Gastrocnemius medialis (tissue), 4 donors: ENCODE measurements at regions not wholly inside any gene's neighbourhood (a gene's known extent, or its start where the extent isn't known, plus 50 kb on each side); places are given as distances from the start of the nearest gene placed in this dataset.

Experiments
- POLR2A ChIP-seq, 2 donors: fragments of 450-650 bp; IDR thresholded peaks; one replicate each; pipeline ENCODE4 v1.6.1; 2017; ENCODE audit warnings: antibody characterized with exemption in 2 of 2, mild to moderate bottlenecking in 2 of 2, moderate library complexity in 2 of 2
- TF ChIP-seq, protein P1 (sequence below), 5 experiments: fragments of 450-650 bp in 3 of 5; fragments of 200-600 bp in 2 of 5; sonication (generic) in 2 of 5; IDR thresholded peaks in 4 of 5; conservative IDR thresholded peaks in 1 of 5; 1 replicate in 4 of 5; 2 replicates in 1 of 5; pipeline ENCODE4 v1.5.1; 2016 to 2019; ENCODE audit warnings: antibody characterized with exemption in 5 of 5, mild to moderate bottlenecking in 3 of 5, moderate library complexity in 3 of 5

DNA sequence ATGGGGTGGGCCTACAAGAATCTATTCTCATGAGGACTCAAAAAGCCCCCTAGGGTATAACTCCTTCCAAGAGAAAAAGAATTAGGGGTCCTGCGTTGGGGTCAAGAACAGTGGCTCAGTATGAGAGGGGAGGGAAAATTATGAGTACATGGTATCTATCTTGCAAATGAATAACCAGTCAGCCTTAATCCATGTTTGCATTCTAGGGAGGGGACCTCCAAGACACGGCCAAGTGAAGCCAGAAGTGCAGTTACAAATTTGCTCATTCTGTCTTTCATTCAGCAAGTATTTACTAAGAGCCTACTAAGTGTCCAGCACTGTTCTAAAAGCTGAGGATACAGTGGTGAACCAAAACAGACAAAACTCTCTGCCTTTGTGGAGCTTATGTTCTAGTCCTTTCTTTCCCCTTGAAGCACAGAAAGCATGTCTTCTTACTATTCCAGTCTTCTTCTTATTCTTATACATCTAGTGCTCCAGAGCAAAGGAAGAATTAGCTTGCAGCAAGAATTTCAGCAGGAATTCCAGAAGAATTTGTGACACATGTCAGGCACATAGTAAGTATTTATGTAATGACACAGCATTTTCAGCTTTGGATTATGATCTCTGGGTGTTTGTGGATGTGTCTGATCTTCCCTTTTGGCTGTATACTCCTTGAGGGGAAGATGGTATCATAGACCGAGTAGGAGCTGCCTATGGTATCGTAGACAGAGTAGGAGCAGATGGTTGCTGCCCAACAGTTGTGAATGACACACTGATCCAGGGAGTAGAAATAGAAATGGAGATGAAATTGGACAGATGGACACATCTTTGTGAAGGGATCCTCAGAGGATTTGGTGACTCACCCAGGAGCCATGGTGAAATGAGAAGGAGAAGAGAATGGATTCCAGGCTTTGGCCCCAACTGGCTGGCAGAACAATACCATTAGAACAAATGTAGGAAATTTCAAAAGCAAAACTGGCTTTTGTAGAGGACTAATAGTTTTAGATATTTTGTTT, 75.9 kb downstream of the COQ2 start:
- TF ChIP-seq, protein P1, sequence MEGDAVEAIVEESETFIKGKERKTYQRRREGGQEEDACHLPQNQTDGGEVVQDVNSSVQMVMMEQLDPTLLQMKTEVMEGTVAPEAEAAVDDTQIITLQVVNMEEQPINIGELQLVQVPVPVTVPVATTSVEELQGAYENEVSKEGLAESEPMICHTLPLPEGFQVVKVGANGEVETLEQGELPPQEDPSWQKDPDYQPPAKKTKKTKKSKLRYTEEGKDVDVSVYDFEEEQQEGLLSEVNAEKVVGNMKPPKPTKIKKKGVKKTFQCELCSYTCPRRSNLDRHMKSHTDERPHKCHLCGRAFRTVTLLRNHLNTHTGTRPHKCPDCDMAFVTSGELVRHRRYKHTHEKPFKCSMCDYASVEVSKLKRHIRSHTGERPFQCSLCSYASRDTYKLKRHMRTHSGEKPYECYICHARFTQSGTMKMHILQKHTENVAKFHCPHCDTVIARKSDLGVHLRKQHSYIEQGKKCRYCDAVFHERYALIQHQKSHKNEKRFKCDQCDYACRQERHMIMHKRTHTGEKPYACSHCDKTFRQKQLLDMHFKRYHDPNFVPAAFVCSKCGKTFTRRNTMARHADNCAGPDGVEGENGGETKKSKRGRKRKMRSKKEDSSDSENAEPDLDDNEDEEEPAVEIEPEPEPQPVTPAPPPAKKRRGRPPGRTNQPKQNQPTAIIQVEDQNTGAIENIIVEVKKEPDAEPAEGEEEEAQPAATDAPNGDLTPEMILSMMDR (IDR thresholded peaks at IDR 0.05 in 4 of 5, conservative IDR thresholded peaks at IDR 0.05 in 1 of 5): no peak
- TF ChIP-seq POLR2A (IDR thresholded peaks at IDR 0.05): no peak
